ENCODE measurements at regions not wholly inside any gene's neighbourhood (a gene's known extent, or its start where the extent isn't known, plus 50 kb on each side); places are given as distances from the start of the nearest gene placed in this dataset.
A peak's percentile ranks its signal among the peaks of the same experiment; 100 is the strongest.

GRCh38 chr21:38699048-38699447, 106.7 kb upstream of the ETS2 start:
- TF ChIP-seq CTCF (conservative IDR thresholded peaks at IDR 0.05; ENCODE audit: low read depth, low read length): peak; percentile 36; the same call in 1 of the 2 replicates
- no peak for TF ChIP-seq EZH2phosphoT487 (IDR thresholded peaks at IDR 0.05; ENCODE audit: borderline replicate concordance, low read length)
